A204.1 (cell line): ENCODE measurements at regions not wholly inside any gene's neighbourhood (a gene's known extent, or its start where the extent isn't known, plus 50 kb on each side); places are given as distances from the start of the nearest gene placed in this dataset.
A peak's percentile ranks its signal among the peaks of the same experiment; 100 is the strongest.
"Not testable (repeated sequence)": the region's sequence is repeated elsewhere in the genome, so short reads cannot be mapped to it uniquely, and the experiment has no call there.

Experiments
- FAIRE-seq: peaks from 2 replicates; lab custom pipeline; 2012; peaks lifted over from hg19 to GRCh38; lab: Jason Lieb, UNC

DNA sequence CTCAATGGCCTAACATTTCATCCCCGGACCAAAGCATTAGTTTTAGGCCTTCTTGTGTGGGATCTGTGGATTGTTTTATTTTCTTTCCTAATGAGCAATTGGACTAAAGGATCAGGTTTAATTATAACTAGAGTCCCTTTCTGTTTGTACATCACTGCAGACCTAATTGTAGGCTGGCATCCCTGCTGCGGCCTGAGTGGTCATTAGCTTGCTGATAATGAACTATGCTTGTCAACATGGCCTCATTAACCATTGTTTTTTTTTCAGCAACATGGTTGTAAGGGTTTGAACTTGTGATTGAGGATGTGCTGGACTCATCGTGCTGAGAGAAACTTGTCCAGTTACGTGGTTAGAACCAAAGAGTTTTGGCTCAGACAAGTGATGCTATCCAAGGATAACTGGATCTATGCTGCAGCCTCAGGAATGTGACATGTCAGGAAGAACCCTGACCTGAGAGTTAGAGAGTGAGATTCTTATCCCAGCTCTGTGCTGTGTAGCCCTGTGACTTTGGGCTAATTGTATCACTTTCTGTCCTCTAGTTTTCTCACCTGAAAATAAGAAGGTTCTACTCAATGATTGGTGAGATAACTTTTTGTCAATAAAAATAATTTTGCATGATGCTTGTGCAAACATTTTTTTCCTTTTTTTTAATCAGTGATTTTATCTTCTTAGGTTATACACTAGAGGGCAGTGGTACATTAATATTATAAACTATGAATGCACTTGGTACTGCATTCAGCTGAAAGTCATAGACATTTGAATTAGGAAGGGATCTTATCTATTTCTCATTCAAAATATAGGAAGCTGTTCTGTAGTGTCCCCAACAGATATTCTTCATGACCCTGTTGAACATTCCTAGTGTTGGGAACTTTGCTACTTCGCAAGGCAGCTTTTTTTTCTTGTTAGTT lies 140.9 kb downstream of the RNF144B start:
- peak; percentile 89 for FAIRE-seq

DNA sequence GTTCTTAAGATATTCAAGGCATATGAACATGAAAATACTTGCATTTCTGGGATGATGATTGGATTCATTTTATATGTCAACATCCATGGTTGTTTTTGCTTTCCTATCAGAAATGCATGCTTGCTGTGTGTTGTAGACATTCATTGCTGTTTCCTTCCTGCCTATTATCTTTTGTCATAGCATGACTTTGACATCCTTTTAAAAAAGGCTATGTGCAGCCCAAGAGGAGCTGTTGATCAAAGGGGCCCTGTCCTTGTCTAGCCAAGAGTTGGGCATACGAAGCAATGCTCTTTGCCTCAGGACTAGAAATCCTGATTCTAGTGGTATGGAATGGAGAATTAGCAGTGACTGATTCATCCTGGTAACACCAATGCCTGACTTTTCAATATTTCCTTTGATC lies 143.1 kb downstream of the RNF144B start:
- no peak for FAIRE-seq

DNA sequence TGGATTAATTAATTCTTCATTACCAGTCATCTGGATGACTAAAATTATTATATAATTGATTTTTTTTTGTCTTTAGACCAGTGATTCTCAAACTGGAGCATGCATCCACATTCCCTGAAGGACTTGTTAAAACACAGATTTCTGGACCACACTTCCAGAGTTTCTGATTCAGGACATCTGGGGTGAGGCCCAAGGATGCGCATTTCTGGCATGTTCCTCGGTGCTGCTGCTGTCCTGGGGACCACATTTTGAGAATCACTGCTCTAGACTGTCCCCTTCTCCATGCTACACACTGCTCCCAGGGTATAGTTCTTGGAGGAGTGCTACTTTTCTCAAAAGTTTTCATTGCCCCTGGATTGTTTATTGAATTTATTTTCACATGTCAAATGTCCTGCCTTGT lies 145.0 kb downstream of the RNF144B start:
- FAIRE-seq, result no peak

DNA sequence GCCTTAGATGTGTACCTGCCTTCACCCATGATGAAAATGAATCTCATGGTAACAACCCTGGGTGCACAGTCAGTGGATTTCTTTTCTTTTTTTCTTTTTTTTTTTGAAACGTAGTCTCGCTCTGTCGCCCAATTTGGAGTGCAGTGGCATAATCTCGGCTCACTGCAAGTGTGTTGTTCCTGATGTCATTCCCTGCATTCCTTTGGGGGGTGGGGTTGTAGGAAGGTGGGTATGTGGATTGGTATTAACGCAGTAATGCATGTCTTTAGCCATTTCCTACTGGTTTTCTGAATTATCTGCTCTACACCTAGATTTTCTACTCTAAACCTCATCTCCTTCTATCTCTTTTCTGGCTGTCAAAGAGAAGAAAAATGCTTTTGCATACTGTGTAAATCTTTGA lies 146.6 kb downstream of the RNF144B start:
- FAIRE-seq, result no peak

DNA sequence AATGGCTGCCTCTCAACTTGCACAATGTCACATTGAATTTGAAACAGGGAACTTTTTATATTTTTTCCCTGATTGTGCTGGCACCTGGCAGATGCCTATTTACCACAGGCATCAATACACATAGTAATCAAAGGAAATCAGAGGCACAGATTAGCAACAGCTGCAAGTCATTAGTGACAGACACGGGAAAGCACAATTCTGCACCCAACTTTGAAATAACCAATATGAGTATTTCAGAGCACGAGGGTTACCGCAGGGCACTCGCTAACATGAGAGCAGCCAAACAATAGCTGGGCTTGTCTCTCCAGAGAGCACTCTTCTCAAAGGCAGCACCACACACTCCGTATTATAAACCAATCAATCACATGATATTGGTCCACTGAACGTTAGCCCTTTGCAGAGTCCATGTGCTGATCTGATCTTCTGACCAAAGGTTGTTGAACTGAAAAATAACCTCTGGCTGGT lies 149.5 kb downstream of the RNF144B start:
- FAIRE-seq, result no peak

DNA sequence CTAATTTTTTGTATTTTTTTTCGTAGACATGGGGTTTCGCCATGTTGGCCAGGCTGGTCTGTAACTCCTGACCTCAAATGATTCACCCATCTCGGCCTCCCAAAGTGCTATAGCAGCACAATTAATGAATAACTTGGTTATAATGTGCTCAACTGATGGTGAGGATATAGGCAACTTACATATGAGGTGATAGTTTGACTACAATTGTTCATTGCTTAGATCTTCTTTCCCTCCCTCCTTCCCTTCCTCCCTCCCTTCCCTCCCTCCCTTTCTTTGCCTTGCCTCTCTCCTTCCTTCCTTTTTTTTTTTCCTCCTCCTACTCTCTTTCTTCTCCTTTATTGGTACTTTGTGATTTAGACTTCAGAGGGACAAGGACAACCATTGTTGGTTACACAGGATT lies 151.2 kb downstream of the RNF144B start:
- FAIRE-seq, result no peak

DNA sequence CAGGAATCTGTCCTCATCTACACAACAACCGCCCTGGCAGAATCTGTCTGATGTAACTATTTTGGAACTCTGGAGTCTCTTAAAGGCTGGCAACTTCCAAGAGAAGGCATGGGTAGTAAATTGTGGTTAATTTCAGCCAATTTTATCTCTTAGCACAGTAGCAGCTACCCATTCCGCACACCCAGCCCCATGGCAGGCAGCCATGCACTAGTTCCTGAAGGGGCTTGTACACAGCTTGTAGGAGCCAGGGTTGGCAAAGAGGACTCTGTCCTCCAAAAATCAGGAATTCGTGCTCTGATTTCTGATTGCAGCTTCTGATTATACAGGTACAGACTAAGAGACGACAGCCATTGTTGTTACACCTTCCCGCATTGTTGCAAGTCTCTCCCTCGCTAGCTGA lies 155.9 kb downstream of the RNF144B start:
- FAIRE-seq, result no peak

DNA sequence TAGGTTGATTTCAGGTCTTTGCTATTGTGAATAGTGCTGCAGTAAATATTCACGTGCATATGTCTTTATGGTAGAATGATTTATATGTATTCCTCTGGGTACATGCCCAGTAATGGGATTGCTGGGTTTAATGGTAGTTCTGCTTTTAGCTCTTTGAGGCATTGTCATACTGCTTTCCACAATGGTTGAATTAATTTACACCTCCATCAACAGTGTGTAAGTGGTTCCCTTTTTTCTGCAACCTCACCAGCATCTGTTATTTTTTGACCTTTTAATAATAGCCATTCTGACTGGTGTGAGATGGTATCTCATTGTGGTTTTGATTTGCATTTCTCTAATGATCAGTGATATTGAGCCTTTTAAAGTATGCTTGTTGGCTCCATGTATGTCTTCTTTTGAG lies 158.0 kb downstream of the RNF144B start:
- FAIRE-seq, result not testable (repeated sequence)

DNA sequence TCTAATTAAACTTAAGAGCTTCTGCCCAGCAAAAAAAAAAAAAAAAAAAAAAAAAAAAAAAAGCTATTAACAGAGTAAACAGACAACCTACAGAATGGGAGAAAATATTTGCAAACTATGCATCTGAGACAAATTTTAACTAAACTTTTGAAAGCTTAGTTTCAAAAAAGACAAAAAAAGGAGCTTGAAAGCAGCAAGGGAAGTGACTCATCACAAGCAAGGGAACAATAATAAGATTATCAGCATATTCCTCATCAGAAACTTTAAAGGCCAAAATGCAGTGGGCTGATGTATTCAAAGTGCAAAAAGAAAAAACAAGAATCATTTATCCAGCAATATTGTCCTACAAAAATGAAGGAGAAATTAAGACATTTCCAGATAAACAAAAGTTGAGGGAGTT lies 158.6 kb downstream of the RNF144B start:
- FAIRE-seq, result no peak

DNA sequence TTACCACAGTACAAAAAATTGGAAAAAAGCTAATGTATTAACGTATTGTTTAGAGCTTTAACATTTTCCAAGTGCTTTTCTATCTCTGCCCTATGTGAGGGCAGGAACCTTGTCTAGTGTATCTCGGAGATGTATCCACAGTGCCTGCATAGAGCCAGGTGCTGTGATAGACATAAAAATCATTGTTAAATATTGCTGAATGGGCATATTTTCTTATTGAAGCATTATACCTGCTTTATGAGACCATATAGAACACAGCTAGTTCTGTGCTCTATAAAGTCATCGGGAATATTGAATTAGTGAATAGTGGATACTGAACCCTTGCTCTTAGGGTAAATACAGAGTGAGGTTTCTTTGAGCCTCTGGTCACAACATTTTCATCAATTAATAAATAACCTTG lies 163.0 kb downstream of the RNF144B start:
- FAIRE-seq, result no peak

DNA sequence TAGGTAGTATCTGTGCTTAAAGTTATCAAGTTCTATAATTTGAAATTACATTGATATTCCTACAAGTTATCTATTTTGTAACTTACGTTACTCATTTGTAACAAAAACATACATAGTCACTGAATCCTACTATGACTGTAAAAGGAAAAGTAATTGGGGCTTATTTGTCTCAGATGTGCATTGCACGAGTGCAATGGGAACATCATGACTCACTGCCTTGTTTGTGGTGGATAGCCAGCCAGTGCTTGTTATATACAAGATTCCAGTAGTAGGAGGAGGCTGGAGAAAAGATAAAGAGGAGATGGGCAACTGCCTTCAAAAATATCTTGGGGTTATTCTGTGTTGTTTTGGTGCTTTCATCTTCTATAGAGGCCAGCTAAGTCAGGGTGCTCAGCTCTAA lies 164.1 kb downstream of the RNF144B start:
- FAIRE-seq, result no peak

DNA sequence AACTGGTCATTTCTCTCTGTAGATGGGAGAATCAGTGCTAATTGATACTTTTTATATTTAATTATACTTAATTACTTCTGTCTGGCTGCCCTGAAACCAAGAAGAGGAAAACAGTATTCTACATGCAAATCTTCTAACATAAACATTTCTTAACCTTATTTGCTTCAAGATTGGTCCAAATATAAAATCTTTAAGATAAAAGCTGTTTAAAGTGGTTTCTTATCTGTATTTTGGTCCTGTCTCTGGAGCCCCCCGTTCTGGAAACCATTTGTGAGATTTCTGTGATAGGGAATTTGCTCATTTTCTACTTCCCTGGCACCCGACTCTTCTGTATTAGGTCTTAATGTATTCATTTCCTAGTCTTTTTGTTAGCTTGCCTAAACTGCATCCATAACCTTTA lies 168.6 kb downstream of the RNF144B start:
- FAIRE-seq, result no peak

DNA sequence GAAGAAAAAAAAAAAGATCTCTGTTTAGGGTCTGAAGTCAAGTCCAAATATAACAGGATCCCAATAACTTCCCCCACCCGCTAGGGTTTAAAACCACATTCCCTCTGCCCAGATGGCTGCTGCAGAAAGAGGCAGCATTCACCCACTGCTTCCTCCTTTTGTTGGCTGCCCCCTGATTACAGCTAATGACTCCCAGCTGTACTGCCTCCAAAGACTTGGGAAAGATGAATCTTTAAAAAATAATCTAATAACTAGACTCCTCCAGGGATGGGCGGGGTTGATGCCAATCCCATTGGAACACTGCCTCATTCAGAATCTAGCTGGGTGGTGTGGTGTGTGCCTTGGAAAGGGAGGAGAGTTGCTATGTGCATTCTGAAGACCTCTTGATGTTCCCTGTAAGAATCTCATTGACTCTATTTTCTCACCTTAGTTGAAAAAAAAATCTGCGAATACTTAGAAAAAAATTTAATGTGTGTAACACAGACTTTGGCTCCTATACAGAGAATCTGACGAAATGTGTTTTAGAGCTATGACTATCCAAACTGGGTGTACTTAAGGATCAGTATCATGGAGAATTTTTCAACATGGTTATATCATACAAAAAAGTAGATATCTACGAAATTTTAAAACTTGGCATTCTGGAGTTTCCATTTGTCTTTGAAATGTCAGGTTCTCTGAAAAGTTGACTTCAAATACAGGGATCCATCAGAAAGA lies 174.0 kb downstream of the RNF144B start:
- no peak for FAIRE-seq

DNA sequence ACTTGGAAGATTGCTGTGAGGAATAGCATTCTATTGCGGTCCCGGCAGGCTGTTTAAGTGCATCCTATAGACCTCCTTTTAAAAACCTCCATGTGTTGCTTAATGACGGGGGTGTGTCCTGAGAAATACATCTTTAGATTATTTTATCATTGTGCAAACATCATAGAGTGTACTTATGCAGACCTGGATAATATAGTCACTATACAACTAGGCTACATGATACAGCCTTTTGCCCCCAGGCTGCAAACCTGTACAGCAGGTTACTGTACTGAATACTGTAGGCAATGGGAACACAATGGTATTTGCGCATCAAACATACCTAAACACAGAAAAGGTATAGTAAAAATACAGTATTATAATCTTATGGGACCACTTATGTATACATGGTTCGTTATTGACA lies 175.6 kb downstream of the RNF144B start:
- no peak for FAIRE-seq

DNA sequence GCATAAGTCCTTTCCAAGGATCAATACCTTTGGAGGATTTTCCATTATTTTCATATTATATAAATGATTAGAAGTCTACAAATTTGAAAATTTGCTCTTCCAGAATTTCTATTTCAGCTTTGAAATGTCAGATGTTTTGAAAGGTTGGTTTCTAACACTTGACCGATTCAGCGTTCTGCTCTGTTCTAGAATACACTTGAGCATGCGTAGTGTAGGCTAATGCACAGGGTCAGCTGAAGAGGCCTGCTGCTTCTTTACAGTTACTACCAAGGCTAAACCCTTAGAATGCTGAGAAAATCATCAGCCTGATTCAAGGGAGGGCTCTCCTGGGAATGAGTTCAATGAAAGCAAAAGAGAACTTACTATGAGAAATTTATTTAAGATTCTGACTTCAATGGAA lies 177.6 kb downstream of the RNF144B start:
- no peak for FAIRE-seq

DNA sequence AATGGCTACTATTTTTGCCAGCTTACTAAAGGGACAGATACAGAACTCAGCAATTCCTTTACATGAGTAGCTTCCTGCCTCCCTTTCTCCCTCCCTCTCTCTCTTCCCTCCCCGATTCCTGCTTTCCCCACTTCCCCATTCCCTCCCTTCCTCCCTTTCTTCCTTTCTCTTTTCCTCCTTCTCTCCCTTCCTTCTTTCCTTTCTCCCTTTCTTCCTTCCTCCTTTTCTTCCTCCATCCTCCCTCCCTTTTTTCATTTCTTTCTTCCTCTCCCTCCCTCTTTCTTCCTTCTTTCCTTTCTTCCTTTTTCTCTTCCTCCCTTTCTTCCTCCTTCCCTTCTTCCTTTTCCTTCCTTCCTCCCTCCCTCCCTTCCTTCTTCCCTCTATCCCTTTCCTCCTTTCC lies 178.1 kb downstream of the RNF144B start:
- no peak for FAIRE-seq

DNA sequence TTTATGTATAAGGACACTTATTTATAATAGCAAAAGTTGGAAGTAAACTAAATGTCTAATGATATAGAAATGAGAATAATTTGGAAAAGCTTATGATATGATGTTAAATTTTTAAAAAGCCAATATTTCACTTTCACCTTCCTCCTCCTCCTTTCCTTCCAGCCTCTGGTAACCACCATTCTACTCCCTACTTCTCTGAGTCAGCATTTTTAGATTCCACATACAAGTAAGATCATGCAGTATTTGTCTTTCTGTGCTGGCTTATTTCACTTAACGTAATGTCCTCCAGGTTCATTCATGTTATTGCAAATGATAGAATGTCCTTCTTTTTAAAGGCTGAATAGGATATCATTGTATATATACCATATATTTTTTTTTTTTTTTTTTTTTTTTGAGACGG lies 180.2 kb downstream of the RNF144B start:
- no peak for FAIRE-seq

DNA sequence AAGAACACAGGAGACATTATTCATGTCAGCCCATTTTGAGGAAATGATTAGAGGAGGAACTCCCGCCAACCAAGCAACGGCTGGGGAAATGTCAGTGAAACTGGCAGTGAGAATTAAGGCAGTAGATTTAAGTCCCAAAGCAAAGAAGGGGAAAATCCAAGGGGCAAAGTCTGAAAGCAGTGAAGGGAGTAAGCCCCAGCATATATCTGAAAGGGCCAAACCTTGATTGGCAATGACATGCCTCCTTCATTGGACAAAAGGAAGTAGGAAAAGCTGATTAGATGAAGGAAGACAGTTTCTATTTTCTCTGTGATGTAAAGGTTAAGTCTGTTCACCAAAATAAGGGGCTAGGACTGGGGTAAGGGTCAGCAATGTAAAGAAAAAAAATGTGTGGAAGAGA lies 190.3 kb downstream of the RNF144B start:
- no peak for FAIRE-seq

DNA sequence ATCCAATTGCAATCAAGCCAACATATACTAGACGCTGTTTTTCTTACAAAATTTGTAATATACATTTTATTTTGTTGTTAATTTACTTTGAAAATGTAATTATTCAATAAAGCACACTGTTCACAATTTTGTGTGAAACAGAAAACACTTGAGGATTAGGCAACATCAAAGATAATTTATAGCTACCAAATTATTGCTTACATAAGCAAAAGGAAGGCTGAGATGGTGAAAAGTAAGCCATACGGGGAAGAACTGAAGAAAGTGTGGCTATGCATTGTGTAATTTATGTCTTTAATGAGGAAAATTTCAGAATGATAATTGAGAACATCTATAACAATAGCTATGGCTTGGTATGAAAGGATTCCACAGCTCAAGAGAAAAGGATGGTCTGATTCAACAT lies 192.0 kb downstream of the RNF144B start:
- FAIRE-seq, result no peak

DNA sequence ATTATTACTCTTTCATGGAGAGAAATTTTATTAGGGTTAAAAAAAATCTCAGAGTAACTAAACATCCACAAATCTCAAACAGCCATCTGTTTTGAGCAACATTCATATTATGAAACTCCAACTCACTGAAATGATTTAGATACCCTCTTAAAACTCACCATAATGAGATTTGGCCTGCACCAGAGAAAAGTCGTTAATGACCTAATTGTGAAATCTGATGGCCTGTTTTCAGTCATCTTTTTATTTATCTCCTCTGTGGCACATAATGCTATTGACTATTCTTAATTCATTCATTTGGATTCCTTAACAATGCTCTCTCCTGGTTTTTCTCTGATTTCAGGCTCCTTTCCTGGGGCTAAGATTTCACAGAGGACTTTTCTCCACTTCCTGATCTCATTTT lies 192.7 kb downstream of the RNF144B start:
- no peak for FAIRE-seq

DNA sequence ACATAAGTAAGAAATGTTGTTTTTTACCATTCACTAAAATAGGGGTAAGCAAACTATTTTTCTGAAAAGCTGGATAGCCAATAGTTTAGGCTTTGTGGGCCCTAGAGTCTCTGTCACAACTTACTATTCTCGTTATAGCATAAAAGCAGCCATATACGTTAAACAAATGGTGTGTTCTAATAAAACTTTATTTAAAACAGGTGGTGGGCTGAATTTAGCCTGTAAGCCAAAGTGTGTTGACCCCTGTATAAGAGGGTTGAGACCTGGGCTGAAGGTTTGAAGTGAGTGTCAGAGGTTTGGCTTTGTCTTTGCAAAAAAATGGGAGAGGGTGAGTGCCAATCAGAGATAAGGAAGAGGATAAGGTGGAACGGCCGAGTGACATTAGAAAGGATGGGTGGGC lies 197.2 kb downstream of the RNF144B start:
- no peak for FAIRE-seq

DNA sequence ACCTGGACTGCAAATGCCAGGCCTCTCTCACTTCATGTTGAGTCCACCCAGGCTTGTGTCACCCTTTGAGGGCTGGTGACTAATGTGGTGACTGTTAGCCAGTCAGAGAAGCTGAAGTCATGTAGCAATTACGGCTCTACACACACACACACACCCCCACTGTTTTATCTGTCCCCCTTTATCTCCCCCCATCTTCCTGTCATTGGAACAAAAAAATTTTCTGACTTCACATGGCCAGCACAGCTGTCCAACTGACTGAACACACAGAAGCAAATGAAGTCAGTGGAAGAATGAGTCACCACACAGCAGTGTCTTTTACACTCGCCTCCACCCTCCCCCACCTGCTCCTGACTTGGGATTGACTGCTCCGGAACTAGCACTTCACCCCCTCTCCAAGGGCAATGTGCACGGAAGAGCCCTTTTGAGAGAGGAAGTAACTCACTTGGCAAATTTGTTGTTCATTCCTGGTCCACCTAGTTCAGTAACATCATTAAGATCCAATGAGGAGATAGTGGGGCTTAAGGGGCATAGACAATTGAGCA lies 198.0 kb downstream of the RNF144B start:
- FAIRE-seq, result no peak

DNA sequence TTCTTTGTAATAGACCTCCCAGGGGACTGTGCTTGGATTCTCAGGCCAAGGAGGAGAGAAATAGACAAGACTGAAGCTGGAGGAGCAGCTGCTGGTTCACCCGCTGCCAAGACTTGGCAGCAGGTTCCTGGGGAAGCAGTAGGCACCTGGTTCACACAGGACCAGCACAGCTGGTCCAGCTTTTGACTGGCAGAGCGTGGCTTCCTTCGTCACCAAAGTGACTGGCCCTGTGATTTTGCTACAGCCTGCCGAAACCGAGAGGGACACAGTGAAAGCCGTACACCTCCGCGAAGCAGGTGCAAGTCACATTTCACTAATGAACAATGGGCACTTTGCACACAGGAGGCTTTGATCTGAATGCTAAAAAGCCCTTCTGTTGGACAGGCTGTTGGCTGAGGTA lies 199.0 kb downstream of the RNF144B start:
- FAIRE-seq, result no peak
